C4-2B (cell line): ENCODE measurements at regions not wholly inside any gene's neighbourhood (a gene's known extent, or its start where the extent isn't known, plus 50 kb on each side); places are given as distances from the start of the nearest gene placed in this dataset.

Experiments
- ZFX ChIP-seq: fragments of 450-650 bp; IDR thresholded peaks from 2 replicates; pipeline ENCODE4 v1.6.1; 2017
- TF ChIP-seq, protein P1 (sequence below): fragments of 450-650 bp; conservative IDR thresholded peaks from 2 replicates; pipeline ENCODE4 v1.5.1; 2017; ENCODE audit warnings: mild to moderate bottlenecking

DNA sequence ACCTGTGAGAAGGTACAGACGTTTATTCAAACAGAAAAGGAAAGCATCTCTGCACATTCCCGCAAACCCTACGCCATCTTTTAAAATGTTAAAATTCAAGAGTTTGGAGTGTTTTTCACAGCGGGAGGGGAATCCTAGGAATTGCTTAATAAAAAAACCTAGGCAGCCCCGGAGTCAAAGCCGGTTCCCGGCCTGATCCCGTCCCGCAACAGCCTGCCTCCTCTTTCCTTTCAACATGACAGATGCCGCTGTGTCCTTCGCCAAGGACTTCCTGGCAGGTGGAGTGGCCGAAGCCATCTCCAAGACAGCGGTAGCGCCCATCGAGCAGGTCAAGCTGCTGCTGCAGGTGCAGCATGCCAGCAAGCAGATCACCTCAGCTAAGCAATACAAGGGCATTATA lies 123.0 kb upstream of the VSTM2A start:
- TF ChIP-seq, protein P1, sequence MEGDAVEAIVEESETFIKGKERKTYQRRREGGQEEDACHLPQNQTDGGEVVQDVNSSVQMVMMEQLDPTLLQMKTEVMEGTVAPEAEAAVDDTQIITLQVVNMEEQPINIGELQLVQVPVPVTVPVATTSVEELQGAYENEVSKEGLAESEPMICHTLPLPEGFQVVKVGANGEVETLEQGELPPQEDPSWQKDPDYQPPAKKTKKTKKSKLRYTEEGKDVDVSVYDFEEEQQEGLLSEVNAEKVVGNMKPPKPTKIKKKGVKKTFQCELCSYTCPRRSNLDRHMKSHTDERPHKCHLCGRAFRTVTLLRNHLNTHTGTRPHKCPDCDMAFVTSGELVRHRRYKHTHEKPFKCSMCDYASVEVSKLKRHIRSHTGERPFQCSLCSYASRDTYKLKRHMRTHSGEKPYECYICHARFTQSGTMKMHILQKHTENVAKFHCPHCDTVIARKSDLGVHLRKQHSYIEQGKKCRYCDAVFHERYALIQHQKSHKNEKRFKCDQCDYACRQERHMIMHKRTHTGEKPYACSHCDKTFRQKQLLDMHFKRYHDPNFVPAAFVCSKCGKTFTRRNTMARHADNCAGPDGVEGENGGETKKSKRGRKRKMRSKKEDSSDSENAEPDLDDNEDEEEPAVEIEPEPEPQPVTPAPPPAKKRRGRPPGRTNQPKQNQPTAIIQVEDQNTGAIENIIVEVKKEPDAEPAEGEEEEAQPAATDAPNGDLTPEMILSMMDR, result no peak
- no peak for TF ChIP-seq ZFX
